ENCODE measurements at regions not wholly inside any gene's neighbourhood (a gene's known extent, or its start where the extent isn't known, plus 50 kb on each side); places are given as distances from the start of the nearest gene placed in this dataset.

DNA sequence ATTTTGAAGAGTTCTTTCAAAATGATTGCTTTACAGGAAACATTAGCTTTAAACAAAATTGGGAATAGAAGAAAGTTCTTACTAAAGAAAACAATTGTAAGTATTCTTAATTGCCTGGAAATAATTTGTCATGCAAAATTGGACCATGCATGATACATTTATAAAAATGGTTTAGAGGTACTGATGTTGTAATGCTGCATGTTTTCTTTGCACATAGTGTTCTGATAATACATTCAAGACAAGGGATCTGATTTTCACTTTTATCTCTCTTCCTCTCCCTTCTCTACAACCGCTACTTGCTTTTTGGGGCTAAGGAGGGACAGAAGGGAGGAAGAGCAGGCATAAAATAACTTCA, 211.6 kb upstream of the MPDZ start:
- TF ChIP-seq FOXM1 (IDR thresholded peaks at IDR 0.05; ENCODE audit: borderline replicate concordance) (no peak), BHLHE40 (IDR thresholded peaks at IDR 0.05; ENCODE audit: borderline replicate concordance) (no peak)

Data from HEK293T (cell line).